Activated naive CD4-positive, alpha-beta T cell treated with anti-CD3 and anti-CD28 coated beads for 36 hours (primary cell): ENCODE measurements at regions not wholly inside any gene's neighbourhood (a gene's known extent, or its start where the extent isn't known, plus 50 kb on each side); places are given as distances from the start of the nearest gene placed in this dataset.

Source experiments
- CTCF ChIA-PET: fragments of 350-600 bp; sonication (Branson Sonifier 250); formaldehyde crosslinking; loops from one replicate; lab custom pipeline; 2021; ENCODE audit warnings: antibody characterized with exemption; lab: Charles Lee
- DNase-seq: peaks from one replicate; pipeline ENCODE4 v3.0.0-alpha.2; 2020
- H3K27ac Mint-ChIP-seq: one replicate; pipeline ENCODE4 v1.8.0; 2021; ENCODE audit warnings: mild to moderate bottlenecking, mixed read lengths
- H3K27me3 Mint-ChIP-seq: one replicate; pipeline ENCODE4 v1.8.0; 2021; ENCODE audit warnings: low read depth, mixed read lengths
- H3K36me3 Mint-ChIP-seq: one replicate; pipeline ENCODE4 v1.8.0; 2021; ENCODE audit warnings: low read depth, mixed read lengths
- H3K4me1 Mint-ChIP-seq: one replicate; pipeline ENCODE4 v1.8.0; 2021; ENCODE audit warnings: low read depth, mixed read lengths
- H3K4me3 Mint-ChIP-seq: one replicate; pipeline ENCODE4 v1.8.0; 2021; ENCODE audit warnings: mild to moderate bottlenecking, moderate library complexity, mixed read lengths
- H3K9me3 Mint-ChIP-seq: one replicate; pipeline ENCODE4 v1.8.0; 2021; ENCODE audit warnings: mixed read lengths
- intact Hi-C: fragments of 100-400 bp; cut with micrococcal nuclease; formaldehyde crosslinking; loops from one replicate; pipeline ENCODE4 v1.15.1; 2023

- H3K27ac Mint-ChIP-seq, result no peak overlapping the region
- no peak overlapping the region for H3K4me3 Mint-ChIP-seq
- intact Hi-C loops, result no loop called here
- H3K27me3 Mint-ChIP-seq, result no peaks in the 10 kb centered on the region
- H3K9me3 Mint-ChIP-seq, result peaks cover 2% of the 10 kb centered on the region
- no peaks in the 10 kb centered on the region for H3K4me1 Mint-ChIP-seq
- no peaks in the 10 kb centered on the region for H3K36me3 Mint-ChIP-seq
- CTCF ChIA-PET, result no interaction called here
- DNase-seq, result no peak
These were observed 73.2 kb downstream of the GPR37 start for GRCh38 chr7:124692425-124692824.

DNA sequence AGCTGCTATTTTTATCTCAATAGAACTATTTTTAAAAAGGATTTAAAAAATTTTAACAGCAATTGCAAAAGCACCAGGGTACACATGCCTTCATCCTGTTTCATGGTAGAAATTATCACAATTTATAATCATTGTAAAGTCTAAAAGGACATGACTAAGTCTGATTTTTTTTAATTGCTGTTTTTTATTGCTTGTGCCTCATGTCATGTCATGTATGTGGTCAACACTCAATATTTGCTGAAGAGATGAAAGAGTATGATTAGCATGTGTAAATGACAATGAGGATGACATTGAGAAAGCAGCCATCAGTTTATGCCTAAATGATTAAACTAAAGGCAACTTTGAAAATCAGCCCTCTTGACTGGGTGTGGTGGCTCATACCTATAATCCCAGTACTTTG lies 74.8 kb downstream of the GPR37 start:
- peaks cover 2% of the 10 kb centered on the region for H3K9me3 Mint-ChIP-seq
- no peak for DNase-seq
- intact Hi-C loops, result no loop called here
- H3K27me3 Mint-ChIP-seq, result no peaks in the 10 kb centered on the region
- no peak overlapping the region for H3K4me3 Mint-ChIP-seq
- no peak overlapping the region for H3K27ac Mint-ChIP-seq
- no peaks in the 10 kb centered on the region for H3K36me3 Mint-ChIP-seq
- H3K4me1 Mint-ChIP-seq, result no peaks in the 10 kb centered on the region
- CTCF ChIA-PET, result no interaction called here

DNA sequence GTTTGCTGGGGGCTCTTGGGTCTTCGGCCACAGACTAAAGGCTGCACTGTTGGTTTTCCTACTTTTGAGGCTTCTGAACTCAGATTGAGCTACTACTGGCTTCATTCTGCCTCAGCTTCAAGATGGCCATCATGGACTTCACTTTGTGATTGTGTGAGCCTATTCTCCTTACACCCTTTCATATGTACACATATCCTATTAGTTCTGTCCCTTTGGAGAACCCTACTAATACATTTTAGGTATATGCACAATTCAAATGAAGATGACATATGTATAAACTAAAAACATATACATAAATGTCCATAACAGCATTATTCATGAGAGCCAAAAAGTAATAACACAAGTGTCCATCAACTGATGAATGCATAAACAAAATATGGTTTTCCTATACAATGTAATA lies 75.7 kb downstream of the GPR37 start:
- no peak for DNase-seq
- CTCF ChIA-PET, result no interaction called here
- no peaks in the 10 kb centered on the region for H3K4me1 Mint-ChIP-seq
- H3K9me3 Mint-ChIP-seq, result peaks cover 2% of the 10 kb centered on the region
- H3K36me3 Mint-ChIP-seq, result no peaks in the 10 kb centered on the region
- no peak overlapping the region for H3K27ac Mint-ChIP-seq
- H3K4me3 Mint-ChIP-seq, result no peak overlapping the region
- intact Hi-C loops, result no loop called here
- no peaks in the 10 kb centered on the region for H3K27me3 Mint-ChIP-seq

DNA sequence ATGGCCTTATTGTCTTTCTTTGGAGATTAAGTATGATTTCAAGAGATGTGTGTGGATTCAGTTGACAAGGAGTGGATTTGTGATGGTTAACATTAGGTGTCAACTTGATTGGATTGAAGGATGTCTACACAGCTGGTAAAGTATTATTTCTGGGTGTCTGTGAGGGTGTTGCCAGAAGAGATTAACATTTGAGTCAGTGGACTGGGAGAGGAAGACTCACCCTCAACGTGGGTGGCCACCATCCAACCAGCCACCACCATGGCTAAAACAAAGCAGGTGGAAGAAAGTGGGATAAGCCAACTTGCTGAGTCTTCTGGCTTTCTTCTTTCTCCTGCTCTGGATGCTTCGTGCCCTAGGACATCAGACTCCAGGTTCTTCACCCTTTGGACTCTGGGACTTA lies 76.1 kb downstream of the GPR37 start:
- CTCF ChIA-PET, result no interaction called here

DNA sequence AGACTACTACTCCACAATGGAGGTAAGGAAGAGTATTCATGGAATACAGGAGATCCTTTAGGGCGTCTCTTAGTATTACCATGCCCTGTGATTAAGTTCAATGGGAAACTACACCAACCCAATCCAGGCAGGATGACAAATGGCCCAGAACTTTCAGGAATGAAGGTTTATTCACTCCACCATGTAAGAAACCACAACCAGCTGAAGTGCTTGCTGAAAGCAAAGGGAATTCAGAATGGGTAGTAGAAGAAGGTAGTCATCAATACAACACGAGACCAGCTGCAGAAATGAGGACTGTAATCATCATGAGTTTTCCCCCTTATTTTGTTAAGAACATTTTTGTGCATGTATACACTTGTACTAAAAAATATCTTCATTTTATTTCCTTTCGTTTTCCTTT lies 76.6 kb downstream of the GPR37 start:
- peaks cover 1% of the 10 kb centered on the region for H3K27me3 Mint-ChIP-seq
- peaks cover 2% of the 10 kb centered on the region for H3K9me3 Mint-ChIP-seq
- no peak overlapping the region for H3K4me3 Mint-ChIP-seq
- H3K36me3 Mint-ChIP-seq, result no peaks in the 10 kb centered on the region
- CTCF ChIA-PET, result no interaction called here
- no peak overlapping the region for H3K27ac Mint-ChIP-seq
- intact Hi-C loops, result no loop called here
- no peaks in the 10 kb centered on the region for H3K4me1 Mint-ChIP-seq
- no peak for DNase-seq

More for the DNA sequence above, 76.1 kb downstream of the GPR37 start:
- H3K36me3 Mint-ChIP-seq, result no peaks in the 10 kb centered on the region
- no peak for DNase-seq
- intact Hi-C loops, result no loop called here
- H3K4me3 Mint-ChIP-seq, result no peak overlapping the region
- H3K9me3 Mint-ChIP-seq, result peaks cover 2% of the 10 kb centered on the region
- no peaks in the 10 kb centered on the region for H3K27me3 Mint-ChIP-seq
- no peak overlapping the region for H3K27ac Mint-ChIP-seq
- no peaks in the 10 kb centered on the region for H3K4me1 Mint-ChIP-seq

DNA sequence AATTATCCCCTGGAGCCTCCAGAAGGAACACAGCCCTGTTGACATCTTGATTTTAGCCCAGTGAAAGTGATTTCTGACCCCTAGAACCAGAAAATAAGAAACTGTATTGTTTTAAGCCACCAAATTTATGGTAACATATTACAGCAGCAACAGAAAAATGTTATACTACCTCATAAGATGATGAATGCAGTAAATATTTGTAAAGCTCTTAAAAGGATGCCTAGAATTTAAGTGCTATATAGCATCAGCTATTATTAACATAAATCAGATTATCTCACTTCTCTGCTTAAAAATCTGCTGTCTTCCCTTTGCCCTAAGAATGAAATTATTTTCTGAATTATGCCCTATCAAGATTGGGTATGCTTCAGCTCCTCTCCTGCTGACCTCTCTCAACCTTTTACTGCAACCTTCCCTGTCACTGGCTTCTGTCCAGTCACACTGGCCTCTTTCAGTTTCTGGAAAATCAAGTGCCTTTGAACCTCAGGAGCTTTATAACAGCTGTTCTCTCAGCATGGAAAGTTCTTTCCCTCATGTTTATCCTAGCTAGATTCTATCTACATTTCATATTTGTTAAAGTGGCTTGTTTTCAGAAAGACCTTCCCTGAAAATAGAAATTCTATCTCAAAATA lies 78.9 kb downstream of the GPR37 start:
- no peak for DNase-seq
- Mint-ChIP-seq H3K36me3 (no peaks in the 10 kb centered on the region), H3K9me3 (peaks cover 2% of the 10 kb centered on the region), H3K4me3 (no peak overlapping the region), H3K27me3 (peaks cover 2% of the 10 kb centered on the region), H3K27ac (no peak overlapping the region), H3K4me1 (no peaks in the 10 kb centered on the region)
- CTCF ChIA-PET, result interaction anchor here (0.6 kb wide), 1 partner anchor 139 kb away, joined by 3 read pairs; no protein-coding TSS in a partner anchor
- intact Hi-C loops, result no loop called here

- no peak for DNase-seq
- CTCF ChIA-PET, result no interaction called here
- intact Hi-C loops, result no loop called here
- Mint-ChIP-seq H3K36me3 (no peaks in the 10 kb centered on the region), H3K4me1 (no peaks in the 10 kb centered on the region), H3K27me3 (peaks cover 2% of the 10 kb centered on the region), H3K4me3 (no peak overlapping the region), H3K9me3 (no peaks in the 10 kb centered on the region), H3K27ac (no peak overlapping the region)
These were observed 83.6 kb downstream of the GPR37 start for GRCh38 chr7:124681946-124682345.

- Mint-ChIP-seq H3K27me3 (peaks cover 2% of the 10 kb centered on the region), H3K9me3 (no peaks in the 10 kb centered on the region), H3K4me1 (no peaks in the 10 kb centered on the region), H3K4me3 (no peak overlapping the region), H3K27ac (no peak overlapping the region), H3K36me3 (no peaks in the 10 kb centered on the region)
- intact Hi-C loops, result no loop called here
- CTCF ChIA-PET, result no interaction called here
- DNase-seq, result no peak
These were observed 85.3 kb downstream of the GPR37 start for GRCh38 chr7:124680304-124680703.

GRCh38 chr7:124679586-124680225 lies 85.9 kb downstream of the GPR37 start:
- no peaks in the 10 kb centered on the region for H3K4me1 Mint-ChIP-seq
- intact Hi-C loops, result no loop called here
- DNase-seq, result no peak
- H3K4me3 Mint-ChIP-seq, result no peak overlapping the region
- H3K9me3 Mint-ChIP-seq, result no peaks in the 10 kb centered on the region
- H3K27ac Mint-ChIP-seq, result no peak overlapping the region
- H3K27me3 Mint-ChIP-seq, result peaks cover 2% of the 10 kb centered on the region
- CTCF ChIA-PET, result no interaction called here
- H3K36me3 Mint-ChIP-seq, result no peaks in the 10 kb centered on the region

DNA sequence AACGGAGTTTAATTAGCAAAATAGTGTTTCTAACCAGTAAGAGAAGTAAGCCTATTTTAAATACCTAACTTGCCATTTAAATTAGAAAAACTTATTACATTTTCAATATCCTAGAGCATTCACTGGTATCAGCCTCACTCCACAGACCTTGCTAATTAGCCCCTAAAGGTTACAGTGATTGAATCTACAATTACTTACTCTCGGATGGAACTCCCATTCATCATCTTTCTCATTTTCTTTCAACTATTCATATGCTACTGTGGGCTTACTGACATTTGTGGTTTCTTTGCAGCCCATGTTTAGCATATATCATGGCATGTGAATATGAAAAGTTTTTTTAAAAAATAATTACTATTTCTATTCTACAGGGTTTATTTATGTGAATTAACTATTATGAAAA lies 86.4 kb downstream of the GPR37 start:
- H3K27me3 Mint-ChIP-seq, result peaks cover 2% of the 10 kb centered on the region
- H3K4me3 Mint-ChIP-seq, result no peak overlapping the region
- no peaks in the 10 kb centered on the region for H3K4me1 Mint-ChIP-seq
- H3K27ac Mint-ChIP-seq, result no peak overlapping the region
- intact Hi-C loops, result no loop called here
- no peaks in the 10 kb centered on the region for H3K36me3 Mint-ChIP-seq
- CTCF ChIA-PET, result no interaction called here
- no peaks in the 10 kb centered on the region for H3K9me3 Mint-ChIP-seq
- no peak for DNase-seq

DNA sequence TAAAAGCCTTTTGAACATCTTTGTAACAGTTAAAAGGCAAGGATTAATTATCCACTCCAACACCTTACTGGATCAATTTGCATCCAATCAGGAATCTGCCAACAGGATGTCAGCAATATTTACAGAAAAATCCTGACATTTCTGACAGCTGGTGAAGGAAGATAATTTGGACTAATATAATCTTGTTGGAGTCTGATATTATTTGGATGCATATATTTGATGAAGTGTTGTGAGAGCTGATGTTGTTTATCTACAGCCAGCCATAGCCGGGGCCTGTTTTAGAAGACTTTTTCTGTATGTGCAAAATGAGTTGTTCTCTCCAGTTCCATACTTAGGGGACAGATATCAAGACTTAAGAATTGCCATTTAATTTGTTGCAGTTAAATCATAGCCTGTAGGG lies 91.1 kb downstream of the GPR37 start:
- no peaks in the 10 kb centered on the region for H3K9me3 Mint-ChIP-seq
- no peak for DNase-seq
- no peak overlapping the region for H3K4me3 Mint-ChIP-seq
- no peaks in the 10 kb centered on the region for H3K27me3 Mint-ChIP-seq
- CTCF ChIA-PET, result no interaction called here
- no peaks in the 10 kb centered on the region for H3K36me3 Mint-ChIP-seq
- no peaks in the 10 kb centered on the region for H3K4me1 Mint-ChIP-seq
- intact Hi-C loops, result no loop called here
- H3K27ac Mint-ChIP-seq, result no peak overlapping the region

GRCh38 chr7:124672011-124672410 lies 93.6 kb downstream of the GPR37 start:
- intact Hi-C loops, result no loop called here
- DNase-seq, result no peak

More at GRCh38 chr7:124672011-124672410, 93.6 kb downstream of the GPR37 start:
- Mint-ChIP-seq H3K36me3 (no peaks in the 10 kb centered on the region), H3K4me1 (no peaks in the 10 kb centered on the region), H3K4me3 (no peak overlapping the region), H3K9me3 (no peaks in the 10 kb centered on the region), H3K27me3 (no peaks in the 10 kb centered on the region), H3K27ac (no peak overlapping the region)
- CTCF ChIA-PET, result interaction anchor here (0.6 kb wide), 1 partner anchor 368 kb away, joined by 5 read pairs; no protein-coding TSS in a partner anchor
